ENCODE measurements at regions not wholly inside any gene's neighbourhood (a gene's known extent, or its start where the extent isn't known, plus 50 kb on each side); places are given as distances from the start of the nearest gene placed in this dataset.
"Not testable (repeated sequence)": the region's sequence is repeated elsewhere in the genome, so short reads cannot be mapped to it uniquely, and the experiment has no call there.

DNA sequence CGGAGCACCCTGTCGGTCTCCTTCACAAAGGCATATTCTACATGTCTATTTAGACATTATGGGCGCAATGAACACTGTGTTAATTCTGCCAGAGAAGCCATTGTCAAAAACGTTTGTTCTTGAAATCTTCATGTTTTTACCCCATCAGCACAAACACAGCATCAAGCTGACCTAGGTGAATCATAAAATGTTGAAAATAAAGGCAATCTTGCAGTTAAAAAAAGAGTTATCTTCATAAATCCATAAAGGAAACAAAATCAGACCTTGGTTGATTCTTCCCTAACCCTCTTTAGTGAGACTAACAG is 154.9 kb downstream of the DIO2 start:
- DNase-seq, result no peak

DNA sequence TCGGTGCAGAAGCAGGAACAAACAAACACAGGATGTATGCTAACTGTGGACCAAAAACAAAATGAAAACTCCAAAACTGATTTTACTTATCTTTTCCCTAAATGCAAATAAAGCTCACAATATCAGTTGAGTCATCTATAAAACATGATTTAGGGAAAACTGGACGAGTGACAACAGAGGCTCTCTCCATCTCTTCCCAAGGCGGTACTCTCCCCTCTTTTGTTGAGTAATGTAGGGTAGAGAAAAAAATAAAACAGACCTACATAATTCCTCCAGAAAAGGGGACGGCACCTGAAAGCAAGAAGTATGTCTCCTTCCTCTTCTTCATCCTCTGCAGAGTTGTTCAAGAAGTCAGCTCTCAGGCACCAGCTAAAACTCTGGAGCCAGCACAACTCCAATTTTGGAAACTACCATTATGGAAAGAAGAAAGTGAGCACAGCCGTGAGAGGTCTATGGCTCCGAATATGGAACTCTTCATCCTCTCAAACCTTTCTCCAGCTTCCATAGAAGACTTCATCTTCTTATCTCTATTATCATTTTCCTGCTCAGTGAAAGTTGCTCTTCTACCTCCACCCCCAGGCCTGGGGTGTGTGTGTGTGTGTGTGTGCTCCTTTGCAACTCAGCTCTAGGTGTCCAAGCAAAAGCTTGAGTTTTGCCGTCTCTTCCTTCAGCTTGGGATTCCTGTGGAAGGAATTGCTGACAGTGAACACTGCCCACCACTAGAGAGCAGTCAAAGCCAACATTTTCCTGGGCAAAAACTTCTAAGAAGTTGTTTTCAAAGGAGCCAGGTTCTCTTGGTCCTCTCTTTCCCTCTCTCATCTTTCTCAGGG is 155.4 kb downstream of the DIO2 start:
- peak in 44 of 56 donors; percentile 0 to 65 (median 16) for DNase-seq

DNA sequence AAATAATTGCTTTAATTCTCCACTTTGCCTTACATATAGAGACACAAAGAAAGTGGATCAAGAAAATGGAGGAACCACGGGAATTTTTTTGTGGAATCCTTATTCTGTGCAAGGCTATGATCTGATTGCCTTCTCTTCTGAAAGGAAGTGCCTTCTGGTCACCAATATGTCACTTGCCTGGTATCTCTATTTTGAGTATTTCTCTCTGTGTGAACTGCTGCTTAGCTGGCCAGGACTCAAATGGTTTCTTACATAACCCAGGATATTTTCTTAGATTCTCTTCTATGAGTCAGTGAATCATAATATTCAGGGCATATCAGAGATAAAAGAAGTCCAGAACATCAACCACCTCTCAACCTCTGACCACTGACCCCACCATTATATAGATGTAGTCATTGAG is 156.1 kb downstream of the DIO2 start:
- DNase-seq, result peak in 1 of 56 donors; percentile 1

DNA sequence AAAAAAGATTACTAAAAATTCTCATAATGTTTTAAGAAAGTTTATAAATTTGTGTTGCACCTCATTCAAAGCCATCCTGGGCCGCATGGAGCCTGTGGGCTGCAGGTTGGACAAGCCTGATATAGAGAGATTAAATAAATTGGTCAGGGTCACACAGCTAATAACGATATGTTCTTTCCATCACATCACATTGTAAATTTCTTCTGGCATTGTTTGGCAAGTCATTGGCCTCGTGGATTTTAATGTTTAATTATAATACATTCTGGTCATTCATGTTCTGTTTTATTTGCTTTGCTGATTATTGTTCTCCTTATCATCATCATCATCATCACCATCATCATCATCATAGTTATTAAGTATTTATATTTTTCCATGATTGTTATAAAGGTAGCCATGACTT is 157.3 kb downstream of the DIO2 start:
- no peak for DNase-seq

DNA sequence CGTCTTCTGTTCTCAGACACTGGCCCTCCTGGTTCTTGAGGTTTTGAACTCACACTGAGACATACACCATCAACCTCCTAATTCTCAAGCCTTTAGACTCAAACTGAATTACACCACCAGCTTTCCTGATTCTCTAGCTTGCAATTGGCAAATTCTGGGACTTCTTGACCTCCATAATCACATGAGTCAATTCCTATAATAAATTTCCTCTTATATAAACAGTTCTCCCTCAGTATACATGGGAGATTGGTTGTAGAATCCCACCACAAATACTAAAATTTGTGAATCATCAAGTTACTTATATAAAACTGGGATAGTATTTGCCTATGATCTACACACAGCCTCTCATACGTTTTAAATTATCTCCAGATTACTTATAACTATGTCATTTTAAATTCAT is 162.2 kb downstream of the DIO2 start:
- DNase-seq, result no peak

DNA sequence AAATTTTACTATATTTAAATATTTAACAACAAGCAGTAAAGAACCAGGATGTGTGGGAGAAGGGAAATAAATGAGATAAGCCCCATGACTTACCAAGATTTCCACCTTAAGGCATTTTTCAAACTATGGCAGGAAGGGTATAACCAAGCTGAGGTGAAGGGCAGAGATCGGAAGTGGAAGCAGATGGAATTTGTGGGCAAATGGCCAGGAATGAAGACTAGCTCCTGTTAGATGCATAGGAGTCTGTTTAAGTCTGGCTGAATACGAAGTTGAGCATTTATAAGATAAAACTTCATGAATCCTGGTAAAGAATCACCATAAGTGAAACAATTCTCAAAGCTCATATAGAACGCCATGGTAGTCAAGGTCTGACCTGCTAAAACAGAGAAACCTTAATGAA is 163.5 kb downstream of the DIO2 start:
- no peak for DNase-seq

DNA sequence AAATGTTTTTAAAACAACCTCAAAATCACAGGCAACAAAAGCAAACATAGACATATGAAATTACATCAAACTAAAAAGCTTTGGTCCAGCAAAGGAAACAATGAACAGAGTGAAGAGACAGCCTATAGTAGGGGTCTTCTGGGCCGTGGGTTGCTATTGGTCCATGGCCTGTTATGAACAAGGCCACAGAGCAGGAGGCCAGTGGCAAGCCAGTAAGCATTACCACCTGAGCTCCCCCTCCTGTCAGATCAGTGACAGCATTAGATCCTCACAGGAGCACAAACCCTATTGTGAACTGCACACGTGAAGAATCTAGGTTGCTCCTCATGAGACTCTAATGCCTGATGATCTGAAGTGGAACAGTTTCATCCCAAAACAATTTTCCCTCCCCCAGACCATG is 174.0 kb downstream of the DIO2 start:
- no peak for DNase-seq

DNA sequence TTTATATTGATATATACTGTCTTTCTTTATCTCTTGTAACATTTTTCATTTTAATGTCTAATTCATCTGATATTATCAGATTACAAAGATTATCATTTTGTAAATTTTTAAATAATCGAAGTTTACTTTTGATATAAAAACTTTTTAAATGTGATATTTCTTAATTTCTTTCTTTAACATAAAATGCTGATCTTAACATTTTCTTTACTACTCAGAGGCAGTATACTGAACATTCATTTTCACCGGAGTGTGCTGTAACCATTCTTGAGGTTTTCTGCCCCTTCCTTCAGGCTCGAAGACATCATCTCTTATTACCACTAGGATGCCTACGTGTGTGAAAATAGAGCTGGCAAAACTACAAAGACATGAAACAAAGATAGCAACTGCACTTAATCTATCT is 186.9 kb downstream of the DIO2 start:
- no peak for DNase-seq

DNA sequence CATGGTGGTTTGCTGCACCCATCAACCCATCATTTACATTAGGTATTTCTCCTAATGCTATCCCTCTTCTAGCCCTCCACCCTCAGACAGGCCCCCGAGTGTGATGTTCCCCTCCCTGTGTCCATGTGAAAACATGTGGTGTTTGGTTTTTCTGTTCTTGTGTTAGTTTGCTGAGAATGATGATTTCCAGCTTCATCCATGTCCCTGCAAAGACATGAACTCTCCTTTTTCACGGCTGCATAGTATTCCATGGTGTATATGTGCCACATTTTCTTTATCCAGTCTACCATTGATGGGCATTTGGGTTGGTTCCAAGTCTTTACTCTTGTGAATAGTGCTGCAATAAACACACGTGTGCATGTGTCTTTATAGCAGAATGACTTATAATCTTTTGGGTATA is 192.8 kb downstream of the DIO2 start:
- not testable (repeated sequence) for DNase-seq

DNA sequence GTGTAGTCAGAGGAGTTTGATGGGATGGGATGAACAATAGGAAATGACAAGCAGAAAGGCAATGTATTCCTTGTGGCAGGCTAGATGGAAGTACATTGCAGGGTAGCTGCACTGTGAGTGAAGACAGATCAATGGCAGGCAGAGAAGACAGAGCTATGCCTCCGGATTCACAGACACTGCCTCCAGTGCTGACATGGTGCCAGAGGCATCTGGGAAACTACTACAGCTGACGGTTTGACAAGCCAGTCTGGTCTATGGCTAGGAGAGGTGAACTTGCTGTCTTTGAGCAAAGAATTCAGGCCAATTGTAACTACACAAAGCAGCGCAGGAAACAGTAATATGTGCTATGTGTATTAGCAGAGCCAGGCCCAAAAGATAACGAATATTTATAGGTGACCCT is 193.5 kb downstream of the DIO2 start:
- no peak for DNase-seq

DNA sequence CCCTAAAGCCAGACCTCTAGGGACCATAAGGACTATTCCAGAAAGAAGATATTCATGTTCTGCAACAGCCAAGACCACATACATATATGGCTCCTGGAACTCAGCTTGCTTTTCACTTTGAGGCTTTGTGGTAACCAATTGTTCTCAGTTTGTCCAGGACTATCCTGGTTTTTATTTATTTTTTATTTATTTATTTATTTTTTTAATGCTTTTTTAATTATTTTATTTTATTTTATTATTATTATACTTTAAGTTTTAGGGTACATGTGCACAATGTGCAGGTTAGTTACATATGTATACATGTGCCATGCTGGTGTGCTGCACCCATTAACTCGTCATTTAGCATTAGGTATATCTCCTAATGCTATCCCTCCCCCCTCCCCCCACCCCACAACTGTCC is 201.1 kb downstream of the DIO2 start:
- not testable (repeated sequence) for DNase-seq

DNA sequence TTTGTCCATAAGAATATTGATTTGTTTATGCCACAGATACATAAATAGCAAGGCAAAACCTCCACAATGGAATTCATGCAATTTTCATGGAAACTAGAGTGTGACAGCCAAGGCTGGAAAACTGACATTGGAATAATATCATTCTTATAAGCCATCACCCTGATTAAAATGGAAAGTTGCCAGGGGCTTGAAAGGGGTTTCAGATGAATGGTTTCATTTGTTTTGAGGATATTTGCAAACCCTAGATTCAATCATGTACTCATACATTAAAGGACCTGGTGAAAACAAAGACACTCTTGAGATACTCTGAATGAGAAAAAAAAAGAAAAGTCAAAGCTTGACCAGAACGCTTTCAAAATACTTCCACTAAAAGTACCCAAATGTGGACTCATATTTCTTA is 205.7 kb downstream of the DIO2 start:
- DNase-seq, result no peak

DNA sequence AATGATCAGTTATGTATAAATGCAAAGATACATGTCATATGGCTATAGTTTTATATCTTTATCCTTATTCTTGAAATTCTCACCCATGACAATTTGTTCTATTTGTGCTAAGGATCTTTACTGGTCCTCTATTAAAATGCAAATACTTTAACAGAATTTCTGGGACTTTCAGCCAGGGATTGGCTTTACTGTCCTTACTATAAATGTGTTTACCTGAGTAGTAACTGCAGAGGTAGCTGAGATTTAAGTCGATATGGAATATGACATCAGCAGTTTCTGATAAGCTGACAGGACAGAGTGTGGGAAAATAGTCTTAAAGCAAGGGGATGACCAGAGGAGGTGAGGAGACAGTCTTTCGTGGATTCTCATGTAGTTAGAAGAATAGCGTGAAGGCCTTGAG is 206.4 kb downstream of the DIO2 start:
- DNase-seq, result no peak

DNA sequence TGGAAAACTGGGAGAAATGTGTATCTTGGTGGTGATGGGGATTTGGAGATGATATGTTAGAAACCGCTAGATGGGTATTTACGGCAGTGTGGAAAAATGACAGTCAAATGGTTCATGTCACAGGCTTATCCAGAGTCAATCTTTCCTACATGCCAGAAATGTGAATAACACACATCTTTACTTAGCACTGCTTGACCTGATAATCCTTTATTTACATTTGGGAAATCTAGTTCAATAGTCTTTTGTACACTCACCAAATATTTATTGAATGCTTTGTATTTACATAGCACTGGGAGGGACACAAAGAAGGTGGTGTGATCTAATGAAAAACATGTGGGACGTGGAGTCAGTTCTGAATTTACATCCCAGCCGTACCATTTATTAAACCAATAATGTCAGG is 208.2 kb downstream of the DIO2 start:
- no peak for DNase-seq

DNA sequence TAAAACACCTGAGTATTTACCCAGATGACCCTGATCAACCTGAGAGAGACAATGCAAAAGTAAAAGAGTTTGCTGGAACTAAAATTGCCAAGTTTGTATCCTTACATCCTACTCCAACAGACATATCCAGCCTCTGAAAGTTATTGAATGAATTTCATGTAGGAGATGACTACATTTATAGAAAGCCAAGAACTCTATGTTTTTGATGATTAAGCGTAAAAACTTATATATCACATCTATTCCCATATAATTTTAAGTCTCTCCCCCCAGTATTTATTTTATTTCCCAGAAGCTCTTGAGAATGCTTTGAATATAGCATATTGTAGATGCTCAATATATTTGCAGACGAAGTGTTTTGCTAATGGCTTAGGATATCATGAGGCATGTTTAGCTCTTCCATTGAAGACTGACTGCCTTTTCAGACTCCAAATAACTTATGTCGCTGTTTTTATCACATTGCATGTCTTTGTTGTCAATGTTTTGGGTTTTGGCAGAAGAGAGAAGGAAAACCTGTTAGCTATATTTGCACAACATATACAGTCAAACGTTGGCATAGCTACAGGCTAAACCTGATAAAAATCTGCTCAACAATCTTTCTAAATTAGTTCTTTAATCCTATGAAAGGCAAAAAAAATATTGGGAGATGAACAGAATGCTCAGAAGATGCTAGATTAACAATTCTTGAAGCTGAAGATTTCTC is 213.6 kb downstream of the DIO2 start:
- DNase-seq, result no peak

DNA sequence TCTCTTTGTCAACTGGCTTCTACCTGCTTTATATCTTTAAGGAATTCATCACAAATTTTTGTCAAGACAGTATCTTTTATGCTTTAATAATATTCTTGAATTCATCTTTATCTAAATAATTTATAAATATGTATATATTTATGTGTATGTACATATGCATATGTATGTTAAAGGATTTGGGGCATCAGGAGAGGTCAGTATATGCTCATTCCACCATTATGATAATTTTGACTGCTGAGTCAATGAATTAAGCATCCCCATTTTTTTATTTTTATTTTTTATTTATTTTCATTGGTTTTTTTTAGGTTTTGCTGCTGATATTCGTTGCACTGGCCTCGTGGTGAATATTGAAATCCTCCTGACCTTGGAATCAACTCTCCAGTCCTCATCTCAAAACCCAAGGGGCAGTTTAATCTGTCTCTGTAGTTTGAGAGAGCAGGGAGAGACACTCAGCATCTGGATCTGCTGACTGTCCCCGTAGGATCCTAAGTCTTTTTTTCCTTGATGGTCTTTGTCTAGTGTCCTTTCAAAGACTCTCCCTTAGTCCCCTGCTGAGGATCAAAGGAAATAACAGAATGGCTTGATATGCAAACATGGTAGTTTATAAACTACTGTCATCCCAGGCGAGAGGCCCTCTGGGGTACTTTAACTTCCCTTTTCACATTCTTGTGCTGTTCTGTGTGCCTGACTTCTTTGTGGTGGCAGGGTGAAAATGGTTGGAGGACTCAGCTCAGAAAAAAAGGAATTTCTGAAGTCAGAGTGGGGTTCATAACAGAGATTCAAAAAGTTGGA is 218.7 kb downstream of the DIO2 start:
- no peak for DNase-seq

DNA sequence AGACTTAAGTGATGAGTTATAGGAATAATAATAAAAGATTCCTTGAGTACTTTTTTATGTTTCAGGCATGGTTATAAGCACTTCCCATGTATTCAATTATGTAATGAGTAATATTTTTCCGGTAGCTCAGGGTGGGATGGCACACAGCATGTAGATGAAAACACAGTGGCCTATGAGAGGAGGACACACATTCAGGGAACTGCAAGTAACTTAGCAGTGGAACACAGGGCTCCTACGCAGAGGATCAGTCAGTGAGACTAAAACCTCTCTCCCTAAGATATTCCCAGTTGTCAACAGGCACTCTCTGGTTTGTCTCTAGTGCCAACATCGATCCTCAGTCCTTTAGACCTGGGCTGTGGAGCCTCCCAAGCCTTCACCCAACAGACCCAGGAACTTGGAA is 219.4 kb downstream of the DIO2 start:
- no peak for DNase-seq

DNA sequence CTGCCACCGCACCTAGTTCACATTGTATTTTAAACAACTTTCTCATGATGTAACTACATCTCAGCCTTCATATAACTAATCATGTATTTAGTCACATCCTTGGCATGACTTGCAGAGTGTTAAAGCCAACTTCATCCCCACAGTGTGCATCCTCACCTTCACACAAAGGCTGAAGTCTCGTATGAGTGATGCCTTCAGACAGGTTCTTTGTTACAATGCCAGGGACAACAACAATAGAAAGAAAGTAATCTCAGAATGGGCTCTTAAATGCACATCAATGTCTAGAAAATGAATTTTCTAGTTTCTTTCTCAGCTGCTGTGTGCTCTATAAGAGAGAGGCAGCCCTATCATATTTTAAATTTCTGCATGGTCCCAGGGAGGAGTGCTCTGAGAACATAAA is 221.3 kb downstream of the DIO2 start:
- DNase-seq, result no peak

DNA sequence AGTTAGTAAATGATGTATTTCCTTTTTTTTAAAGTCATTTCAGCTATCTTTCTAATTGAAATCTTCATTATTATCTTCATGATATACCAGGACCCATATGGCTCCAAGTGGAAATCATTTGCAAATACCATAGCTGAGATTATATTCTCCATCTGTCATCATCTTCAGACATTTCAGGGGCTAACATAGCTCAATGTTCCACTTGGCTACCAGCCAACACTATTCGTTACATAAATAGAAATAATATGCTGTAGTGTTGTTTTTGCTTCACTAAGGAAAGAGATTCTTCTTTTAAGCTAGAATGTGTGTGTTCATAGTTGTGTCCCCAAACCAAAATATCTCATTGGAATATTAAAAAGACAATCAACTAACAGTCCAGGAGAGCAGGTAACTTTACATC is 225.1 kb downstream of the DIO2 start:
- no peak for DNase-seq

DNA sequence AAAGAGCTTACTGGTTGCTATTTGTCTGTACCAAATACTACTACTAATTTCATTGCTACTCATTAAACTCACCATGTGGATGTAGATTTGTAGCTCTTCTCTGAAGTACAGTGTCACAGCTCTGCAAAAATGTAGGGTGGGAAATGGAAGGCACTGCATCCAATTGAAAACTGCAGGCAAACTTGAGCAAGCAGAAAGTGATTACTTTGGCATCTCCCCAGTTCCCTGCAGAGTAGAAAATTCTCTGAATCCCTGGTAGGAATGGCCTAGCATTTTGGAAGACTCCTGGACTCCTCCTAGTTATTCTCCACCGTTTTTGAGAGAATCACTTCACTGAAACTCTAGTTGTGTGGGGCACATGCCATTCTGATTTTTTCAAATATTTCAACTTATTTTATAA is 239.1 kb downstream of the DIO2 start:
- DNase-seq, result no peak

DNA sequence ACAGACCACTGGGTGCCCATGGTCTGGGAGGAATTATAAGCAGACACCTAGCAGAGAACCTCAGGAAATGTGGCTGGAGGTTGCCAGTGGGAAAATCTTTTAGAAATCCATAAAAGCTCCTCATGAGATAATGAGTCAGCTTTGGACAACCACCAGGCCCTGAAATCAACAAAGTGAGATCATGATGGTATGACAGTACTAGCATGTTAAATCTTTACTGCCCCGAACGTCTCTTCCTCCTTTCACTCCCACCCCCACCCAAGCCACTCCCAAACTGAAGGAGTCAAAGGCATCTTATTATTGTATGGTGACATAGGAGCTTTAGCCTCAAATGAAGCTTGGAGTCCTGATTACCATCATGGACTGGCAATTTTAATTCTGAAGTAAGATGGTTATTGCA is 240.0 kb downstream of the DIO2 start:
- DNase-seq, result no peak

DNA sequence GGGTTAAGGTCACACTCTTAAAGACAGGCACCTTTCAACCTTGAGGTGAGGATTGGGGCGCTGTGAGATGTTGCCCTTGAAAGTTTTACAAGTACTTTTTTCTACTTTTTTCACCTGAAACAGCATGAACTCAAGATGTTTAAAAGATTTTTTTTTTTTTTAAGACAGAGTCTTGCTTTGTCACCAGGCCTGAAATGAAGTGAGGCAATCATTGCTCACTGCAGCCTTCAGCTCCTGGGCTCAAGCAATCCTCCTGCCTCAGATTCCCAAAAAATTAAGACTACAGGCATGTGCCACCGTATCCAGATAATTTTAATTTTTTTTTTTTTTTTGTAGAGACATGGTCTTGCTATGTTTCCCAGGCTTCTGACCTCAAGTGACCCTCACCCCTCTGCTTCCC is 243.9 kb downstream of the DIO2 start:
- no peak for DNase-seq

DNA sequence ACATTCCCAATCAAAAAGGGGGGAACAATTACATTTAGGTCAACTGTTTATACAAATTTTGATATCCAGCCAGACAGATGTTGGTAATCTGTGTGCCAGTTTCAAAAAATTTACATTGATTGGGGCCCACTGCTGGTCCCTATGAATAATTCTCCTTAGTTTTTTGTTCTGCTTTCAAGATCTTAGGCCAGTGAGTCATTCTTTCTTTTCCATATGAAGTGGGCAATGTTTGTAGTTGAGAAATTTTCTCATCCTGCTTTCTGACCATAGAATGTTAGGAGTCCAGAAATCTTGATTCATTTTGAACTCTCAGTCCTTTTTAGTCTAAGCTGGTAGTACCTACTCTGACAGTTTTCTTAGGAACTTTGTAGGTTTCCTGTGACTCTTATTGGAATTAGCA is 244.3 kb downstream of the DIO2 start:
- no peak for DNase-seq
